Stimulated activated CD8-positive, alpha-beta memory T cell treated with anti-CD3 and anti-CD28 coated beads, Interleukin-15, amount 100 ng/mL, for 1 hour (primary cell): ENCODE measurements at regions not wholly inside any gene's neighbourhood (a gene's known extent, or its start where the extent isn't known, plus 50 kb on each side); places are given as distances from the start of the nearest gene placed in this dataset.
"Not testable (repeated sequence)": the region's sequence is repeated elsewhere in the genome, so short reads cannot be mapped to it uniquely, and the experiment has no call there.

ENCODE experiments used
- DNase-seq: peaks from one replicate; pipeline ENCODE4 v3.0.0-alpha.2; 2020; ENCODE audit warnings: low read depth

- no peak for DNase-seq
Observed at GRCh38 chr6:144435602-144436426, 150.7 kb downstream of the UTRN start.

GRCh38 chr6:144437105-144437504 is 152.0 kb downstream of the UTRN start:
- DNase-seq = no peak

DNA sequence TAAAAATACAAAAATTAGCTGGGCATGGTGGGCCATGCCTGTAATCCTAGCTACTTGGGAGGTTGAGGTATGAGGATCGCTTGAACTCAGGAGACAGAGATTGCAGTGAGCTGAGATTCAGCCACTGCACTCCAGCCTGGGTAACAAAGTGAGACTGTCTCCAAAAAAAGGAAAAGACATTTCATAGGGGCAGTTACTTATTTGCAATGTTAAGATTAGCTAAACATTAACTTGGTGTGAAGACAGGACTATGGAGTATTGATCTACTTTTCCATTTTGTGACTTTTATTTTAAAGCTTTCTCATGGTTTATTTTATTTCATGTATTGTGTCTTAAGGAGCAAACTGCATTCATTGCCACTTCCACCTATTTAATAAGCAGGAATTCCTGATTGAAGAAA is 153.0 kb downstream of the UTRN start:
- no peak for DNase-seq

DNA sequence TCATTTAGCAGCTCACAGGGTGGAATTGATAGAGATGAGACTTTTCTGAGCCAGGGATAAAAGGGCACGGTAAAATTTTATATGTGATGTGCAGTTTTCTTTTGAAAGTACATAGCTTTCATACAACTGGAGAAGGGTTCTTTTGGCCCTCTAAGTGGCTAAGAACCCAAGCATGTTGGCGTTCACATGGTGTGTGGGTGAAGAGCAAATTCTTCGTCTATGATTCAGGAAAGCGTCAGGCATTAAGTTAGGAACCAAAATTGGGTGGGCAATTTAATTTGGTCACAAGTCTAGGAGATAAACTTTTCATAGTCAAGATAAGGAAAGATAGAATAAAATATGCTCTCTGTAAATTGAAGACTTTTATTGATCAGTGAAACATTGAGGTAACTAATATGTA is 153.9 kb downstream of the UTRN start:
- no peak for DNase-seq

DNA sequence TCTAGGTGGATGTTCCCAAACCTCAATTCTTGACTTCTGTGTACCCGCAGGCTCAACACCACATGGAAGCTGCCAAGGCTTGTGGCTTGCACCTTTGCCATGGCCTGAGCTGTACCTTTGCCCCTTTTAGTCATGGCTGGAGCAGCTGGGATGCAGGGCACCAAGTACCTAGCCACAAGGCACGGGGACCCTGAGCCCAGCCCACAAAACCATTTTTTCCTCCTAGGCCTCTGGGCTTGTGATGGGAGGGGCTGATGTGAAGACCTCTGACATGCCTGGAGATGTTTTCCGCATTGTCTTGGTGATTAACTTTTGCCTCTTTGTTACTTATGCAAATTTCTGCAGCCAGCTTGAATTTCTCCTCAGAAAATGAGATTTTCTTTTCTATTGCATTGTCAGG is 156.7 kb downstream of the UTRN start:
- DNase-seq = not testable (repeated sequence)

DNA sequence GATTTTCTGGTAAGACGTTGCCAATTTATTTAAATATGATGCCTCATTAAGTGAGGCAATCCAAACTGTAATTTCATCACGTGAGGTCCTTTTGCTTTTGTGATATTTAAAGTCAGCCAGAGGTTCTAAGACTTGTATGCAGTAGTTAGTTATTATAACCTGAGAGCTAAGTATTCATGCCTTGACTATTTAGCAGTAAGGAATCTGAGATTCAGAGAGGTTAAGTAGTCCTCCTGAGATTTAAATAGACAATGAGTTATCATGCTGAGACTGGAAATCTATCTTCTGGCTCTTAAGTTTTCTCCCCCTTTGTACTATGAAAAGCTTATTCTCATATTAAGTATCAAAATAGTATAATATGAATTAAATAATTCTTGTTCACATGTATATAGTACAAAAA is 158.0 kb downstream of the UTRN start:
- DNase-seq = no peak

GRCh38 chr6:144447472-144447871 is 162.3 kb downstream of the UTRN start:
- no peak for DNase-seq

DNA sequence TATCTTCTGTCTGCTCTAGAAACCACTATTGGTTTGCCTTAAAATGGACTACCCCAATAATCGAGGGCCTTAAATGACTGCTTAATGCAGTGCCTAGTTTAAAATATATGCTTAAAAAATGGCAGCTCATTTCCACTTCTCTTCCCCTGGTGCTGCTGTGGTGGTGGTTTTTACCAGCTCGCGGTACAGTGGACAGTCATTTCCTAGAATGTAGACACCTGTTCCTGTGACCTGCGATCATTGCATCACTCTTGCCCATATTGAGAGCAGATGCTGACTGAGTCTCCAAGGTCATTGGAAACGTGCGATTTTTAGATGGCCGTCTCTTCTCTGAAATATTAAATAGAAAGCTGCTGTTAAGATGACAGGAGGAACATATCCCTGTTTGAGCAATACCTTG is 164.1 kb downstream of the UTRN start:
- DNase-seq = no peak

DNA sequence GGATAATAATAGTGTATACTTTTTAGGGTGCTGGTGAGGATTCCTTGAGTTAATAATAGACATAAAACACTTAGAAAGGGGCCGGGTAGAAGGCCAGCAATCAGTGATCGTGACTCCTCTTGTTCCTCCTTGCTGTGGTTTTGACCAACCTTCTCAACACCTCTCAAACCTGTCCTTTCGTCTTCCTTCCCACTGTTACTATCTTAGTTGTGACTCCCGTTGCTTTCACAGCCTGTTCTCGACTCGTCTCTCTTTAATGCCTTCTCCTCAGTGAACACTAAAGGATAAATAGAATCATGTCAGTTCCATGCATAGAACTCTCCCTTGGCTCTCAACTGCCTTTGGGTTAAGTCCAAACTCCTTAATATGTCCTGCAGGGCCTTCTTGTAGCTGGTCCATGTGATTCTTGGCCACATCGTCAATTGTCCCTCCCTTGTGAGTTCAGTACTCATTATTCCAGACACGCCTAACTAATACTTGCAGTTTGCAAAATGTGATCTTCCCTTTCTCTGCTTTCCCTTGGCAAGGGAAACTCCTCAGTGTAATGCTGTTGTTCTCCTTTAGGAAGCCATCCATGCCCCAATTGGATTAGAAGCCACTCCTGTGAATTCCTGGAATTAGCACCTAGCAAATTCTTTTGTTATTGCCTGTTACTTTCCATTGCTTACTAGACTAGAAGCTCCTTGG is 164.9 kb downstream of the UTRN start:
- DNase-seq = no peak

GRCh38 chr6:144460327-144461095 is 175.4 kb downstream of the UTRN start:
- DNase-seq = no peak

DNA sequence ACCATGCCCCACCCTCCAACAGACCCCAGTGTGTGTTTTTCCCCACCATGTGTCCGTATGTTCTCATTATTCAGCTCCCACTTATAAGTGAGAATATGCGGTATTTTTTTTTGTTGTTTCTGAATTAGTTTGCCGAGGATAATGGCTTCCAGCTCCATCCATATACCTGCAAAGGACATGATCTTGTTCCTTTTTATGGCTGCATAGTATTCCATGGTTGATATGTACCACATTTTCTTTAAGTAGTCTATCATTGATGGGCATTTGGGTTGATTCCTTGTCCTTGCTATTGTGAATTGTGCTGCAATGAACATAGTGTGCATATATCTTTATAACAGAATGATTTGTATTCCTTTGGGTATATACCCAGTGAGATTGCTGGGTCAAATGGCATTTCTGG is 176.9 kb downstream of the UTRN start:
- no peak for DNase-seq

GRCh38 chr6:144466716-144467115 is 181.6 kb downstream of the UTRN start:
- DNase-seq = no peak

- no peak for DNase-seq
Observed at GRCh38 chr6:144467172-144467762, 182.1 kb downstream of the UTRN start.

DNA sequence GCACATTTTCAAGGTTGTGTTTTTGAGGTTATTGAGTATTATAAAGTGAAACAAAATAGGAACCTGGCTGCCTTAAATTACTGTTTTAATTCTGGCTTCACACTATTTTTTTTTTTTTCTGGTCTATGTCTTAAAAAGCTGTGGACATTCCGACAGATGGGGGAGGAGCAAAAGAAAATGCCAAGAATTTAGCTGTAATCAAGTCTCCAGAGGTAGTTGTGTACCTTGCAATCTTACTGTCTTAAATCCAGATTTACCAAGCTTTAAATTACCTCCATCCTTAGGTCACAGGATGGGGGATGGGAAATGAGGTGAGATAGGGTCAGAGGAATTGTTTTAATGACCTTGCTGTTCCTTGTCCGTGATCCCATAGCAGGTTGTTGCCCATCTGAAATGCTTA is 182.8 kb downstream of the UTRN start:
- no peak for DNase-seq

DNA sequence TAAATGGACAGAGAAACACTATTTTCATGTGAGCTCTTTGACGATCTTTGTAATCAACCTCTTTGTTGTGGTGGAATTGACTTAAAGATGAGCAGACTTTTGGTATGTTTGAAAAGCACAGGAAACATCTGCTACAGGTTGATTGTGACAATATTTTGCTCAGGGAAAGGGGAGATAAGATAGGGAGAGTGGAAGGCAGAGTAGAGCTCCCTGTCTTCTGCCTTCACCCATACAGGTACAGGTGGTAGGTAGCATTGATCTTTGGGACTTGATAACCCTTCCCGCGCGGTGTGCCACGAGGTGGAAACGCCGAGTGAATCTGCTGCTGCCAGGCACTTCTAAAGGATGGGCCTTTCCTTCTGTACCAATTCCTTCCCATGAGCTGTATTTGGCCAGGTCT is 183.6 kb downstream of the UTRN start:
- no peak for DNase-seq

- no peak for DNase-seq
Observed at GRCh38 chr6:144469144-144469575, 184.0 kb downstream of the UTRN start.

DNA sequence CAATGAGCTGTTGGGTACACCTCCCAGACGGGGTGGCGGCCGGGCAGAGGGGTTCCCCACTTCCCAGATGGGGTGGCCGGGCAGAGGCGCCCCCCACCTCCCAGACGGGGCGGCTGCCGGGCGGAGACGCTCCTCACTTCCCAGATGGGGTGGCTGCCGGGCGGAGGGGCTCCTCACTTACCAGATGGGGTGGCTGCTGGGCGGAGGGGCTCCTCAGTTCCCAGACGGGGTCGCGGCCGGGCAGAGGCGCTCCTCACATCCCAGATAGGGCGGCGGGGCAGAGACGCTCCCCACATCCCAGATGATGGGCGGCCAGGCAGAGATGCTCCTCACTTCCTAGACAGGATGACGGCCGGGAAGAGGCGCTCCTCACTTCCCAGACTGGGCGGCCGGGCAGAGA is 185.1 kb downstream of the UTRN start:
- not testable (repeated sequence) for DNase-seq

DNA sequence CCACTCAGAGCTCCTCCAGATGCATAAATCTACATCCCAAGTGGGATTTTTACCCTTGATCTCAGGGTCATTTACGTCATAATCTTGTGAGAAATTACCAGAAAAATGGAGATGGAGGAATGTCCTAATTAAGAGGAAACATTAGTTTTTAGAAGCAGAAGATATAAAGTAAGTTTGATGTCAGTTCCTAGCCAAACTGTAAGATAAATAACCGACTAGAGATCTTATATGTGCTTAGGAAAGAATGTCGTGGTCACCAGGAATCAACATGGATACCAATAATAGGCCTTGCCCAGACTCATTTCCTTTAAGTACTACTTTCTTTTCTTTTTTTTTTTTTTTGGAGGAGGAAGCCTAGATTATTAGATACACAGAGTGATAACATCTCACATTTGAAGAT is 186.9 kb downstream of the UTRN start:
- DNase-seq = no peak

DNA sequence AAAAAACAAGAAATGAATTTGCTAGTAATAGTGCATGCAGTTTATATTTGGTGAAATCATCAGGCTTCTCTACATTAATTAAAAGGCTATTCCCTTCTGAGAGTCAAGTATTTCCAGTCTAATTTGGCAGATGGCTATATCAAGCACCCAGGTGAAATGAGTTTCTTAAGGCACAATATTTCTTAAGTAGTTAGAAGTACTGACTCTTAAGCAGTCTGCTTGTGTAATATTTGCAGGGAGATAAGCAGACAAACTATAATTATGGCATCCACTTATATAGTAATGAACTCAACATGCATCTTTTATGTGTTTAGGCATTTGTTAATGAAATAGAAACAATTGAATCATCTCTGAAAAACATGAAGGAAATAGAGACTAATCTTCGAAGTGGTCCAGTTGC is 189.2 kb downstream of the UTRN start:
- DNase-seq = no peak

GRCh38 chr6:144474904-144475303 is 189.8 kb downstream of the UTRN start:
- DNase-seq = no peak

- no peak for DNase-seq
Observed at GRCh38 chr6:144475411-144475810, 190.3 kb downstream of the UTRN start.

DNA sequence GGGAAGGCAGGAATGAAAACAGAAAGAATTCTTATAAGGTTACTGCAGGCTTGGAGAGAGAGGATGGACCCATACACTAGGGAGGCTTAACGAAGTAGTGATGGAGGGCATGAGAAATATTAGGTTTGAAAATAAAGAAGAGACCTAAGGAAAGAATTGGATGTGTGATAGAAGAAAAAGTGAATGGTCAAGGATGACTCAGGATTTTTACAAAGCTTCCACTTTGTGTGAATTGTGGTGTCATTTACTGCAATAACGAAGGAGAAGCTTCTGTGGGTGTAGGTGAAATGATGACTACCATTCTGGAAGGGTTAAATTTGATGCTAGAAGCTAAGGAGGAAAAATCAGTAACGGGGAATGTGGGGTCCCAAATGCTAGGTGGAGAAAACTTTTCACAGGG is 191.2 kb downstream of the UTRN start:
- DNase-seq = no peak

DNA sequence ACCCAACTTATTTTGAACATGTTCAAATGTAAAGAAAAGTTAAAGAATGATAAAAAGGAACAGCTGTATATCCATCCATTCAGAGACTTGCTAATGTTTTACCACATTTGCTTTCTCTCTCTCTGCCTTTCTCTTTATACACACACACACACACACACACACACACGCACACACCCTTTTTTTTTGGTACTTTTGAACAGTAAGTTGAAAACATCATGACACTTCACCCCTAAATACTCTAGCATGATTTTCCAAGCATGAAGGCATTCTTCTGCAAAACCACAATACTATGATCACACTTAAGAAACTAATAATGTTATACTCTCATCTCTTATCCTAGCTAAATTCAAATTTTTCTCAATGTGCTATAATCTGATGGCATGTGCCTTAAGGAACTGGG is 192.3 kb downstream of the UTRN start:
- DNase-seq = no peak
